ENCODE measurements at regions not wholly inside any gene's neighbourhood (a gene's known extent, or its start where the extent isn't known, plus 50 kb on each side); places are given as distances from the start of the nearest gene placed in this dataset.

- ChIA-PET POLR2A (interaction anchor here (0.6 to 0.7 kb wide), 2 partner anchors 78 to 638 kb away, joined by 5 read pairs; no protein-coding TSS in a partner anchor), CTCF (interaction anchor here (1.0 kb wide), 3 partner anchors 8 to 127 kb away, joined by 3 to 5 read pairs (median 3); no protein-coding TSS in a partner anchor)
- Histone ChIP-seq H3K79me2 (ENCODE audit: control insufficient read depth, insufficient read depth, low read length) (no peaks in the 10 kb centered on the region), H3K9me1 (replicated peaks; ENCODE audit: control insufficient read depth, extremely low read depth, insufficient read depth, low read length) (no peaks in the 10 kb centered on the region), H3K4me1 (ENCODE audit: control insufficient read depth, extremely low read depth, insufficient read depth, low read length) (no peaks in the 10 kb centered on the region), H3K9me3 (replicated peaks; ENCODE audit: control insufficient read depth, insufficient read depth, low read length) (no peaks in the 10 kb centered on the region), H3K36me3 (ENCODE audit: control insufficient read depth in 2 of 2, extremely low read depth in 1 of 2, insufficient read depth in 2 of 2, low read length in 2 of 2) (no peaks in the 10 kb centered on the region), H3K27ac (ENCODE audit: insufficient read depth, low read depth, low read length) (no peak overlapping the region), H3K4me3 (replicated peaks in 1 of 3; ENCODE audit: insufficient read depth in 1 of 3, low read depth in 1 of 3, low read length in 3 of 3) (no peak overlapping the region), H3K4me2 (ENCODE audit: insufficient read depth, low read length) (no peak overlapping the region), H3K9ac (replicated peaks; ENCODE audit: extremely low read depth, insufficient read depth, low read length) (no peak overlapping the region), H4K20me1 (replicated peaks; ENCODE audit: control insufficient read depth, extremely low read depth, insufficient read depth, low read length) (no peaks in the 10 kb centered on the region), H2AFZ (ENCODE audit: low read depth, low read length) (no peak overlapping the region), H3K27me3 (ENCODE audit: control insufficient read depth in 2 of 2, insufficient read depth in 2 of 2, low read length in 2 of 2) (peaks cover 3% of the 10 kb centered on the region in 2 experiments)
- BruUV-seq (replicated peaks): no TSS peak
- FAIRE-seq: no peak
- dilution Hi-C loops (cut with MboI; ENCODE audit: extremely low pct_ligation_motif_present, low sequenced_read_pairs) (no loop called here), intact Hi-C loops (cut with micrococcal nuclease) (no loop called here)
- TF ChIP-seq GATA2 (IDR thresholded peaks at IDR 0.05; ENCODE audit: insufficient read depth, insufficient read length, low read depth, low read length): no peak
- TF ChIP-seq POLR2AphosphoS5 (IDR thresholded peaks at IDR 0.05; ENCODE audit: insufficient read depth, low read depth, low read length): no peak
- TF ChIP-seq MAX (IDR thresholded peaks at IDR 0.05; ENCODE audit: insufficient read depth, insufficient read length): no peak
- TF ChIP-seq MYC (IDR thresholded peaks at IDR 0.05; ENCODE audit: low read depth, low read length): no peak
- no peak for TF ChIP-seq POLR2A (IDR thresholded peaks at IDR 0.05; ENCODE audit: low read depth, low read length)
- DNase-seq (ENCODE audit: low read depth, low spot score): no peak
Measured at GRCh38 chr11:13091373-13091772, 82.3 kb downstream of the RASSF10 start.

GRCh38 chr11:13091804-13092203 lies 82.7 kb downstream of the RASSF10 start:
- H3K27me3 ChIP-seq (ENCODE audit: control insufficient read depth in 2 of 2, insufficient read depth in 2 of 2, low read length in 2 of 2): peaks cover 3% of the 10 kb centered on the region in 2 experiments
- dilution Hi-C loops (cut with MboI; ENCODE audit: extremely low pct_ligation_motif_present, low sequenced_read_pairs): no loop called here
- DNase-seq (ENCODE audit: low read depth, low spot score) (no peak), FAIRE-seq (no peak)
- H3K4me1 ChIP-seq (ENCODE audit: control insufficient read depth, extremely low read depth, insufficient read depth, low read length): no peaks in the 10 kb centered on the region
- H3K9me1 ChIP-seq (replicated peaks; ENCODE audit: control insufficient read depth, extremely low read depth, insufficient read depth, low read length): no peaks in the 10 kb centered on the region
- no peak overlapping the region for H2AFZ ChIP-seq (ENCODE audit: low read depth, low read length)
- CTCF ChIA-PET: interaction anchor here (1.0 kb wide), 3 partner anchors 9 to 128 kb away, joined by 3 to 5 read pairs (median 3); no protein-coding TSS in a partner anchor
- no peak overlapping the region for H3K9ac ChIP-seq (replicated peaks; ENCODE audit: extremely low read depth, insufficient read depth, low read length)
- no peaks in the 10 kb centered on the region for H3K36me3 ChIP-seq (ENCODE audit: control insufficient read depth in 2 of 2, extremely low read depth in 1 of 2, insufficient read depth in 2 of 2, low read length in 2 of 2)
- no peak overlapping the region for H3K4me3 ChIP-seq (replicated peaks in 1 of 3; ENCODE audit: insufficient read depth in 1 of 3, low read depth in 1 of 3, low read length in 3 of 3)
- H3K27ac ChIP-seq (ENCODE audit: insufficient read depth, low read depth, low read length): no peak overlapping the region
- intact Hi-C loops (cut with micrococcal nuclease): no loop called here
- TF ChIP-seq FOS (IDR thresholded peaks at IDR 0.05; ENCODE audit: borderline replicate concordance, insufficient read depth, low read length): no peak
- no peak for TF ChIP-seq JUN (IDR thresholded peaks at IDR 0.05; ENCODE audit: borderline replicate concordance, insufficient read depth, insufficient read length, low read depth)
- H3K79me2 ChIP-seq (ENCODE audit: control insufficient read depth, insufficient read depth, low read length): no peaks in the 10 kb centered on the region
- BruUV-seq (replicated peaks): no TSS peak
- H3K4me2 ChIP-seq (ENCODE audit: insufficient read depth, low read length): no peak overlapping the region
- no peaks in the 10 kb centered on the region for H4K20me1 ChIP-seq (replicated peaks; ENCODE audit: control insufficient read depth, extremely low read depth, insufficient read depth, low read length)
- POLR2A ChIA-PET: interaction anchor here (0.6 to 0.7 kb wide), 2 partner anchors 78 to 639 kb away, joined by 5 read pairs; no protein-coding TSS in a partner anchor
- H3K9me3 ChIP-seq (replicated peaks; ENCODE audit: control insufficient read depth, insufficient read depth, low read length): no peaks in the 10 kb centered on the region

Measured in endothelial cell of umbilical vein (primary cell).